WERI-Rb-1 (cell line): ENCODE measurements at regions not wholly inside any gene's neighbourhood (a gene's known extent, or its start where the extent isn't known, plus 50 kb on each side); places are given as distances from the start of the nearest gene placed in this dataset.

Experiments
- DNase-seq: peaks from one replicate; pipeline ENCODE4 v3.0.0-alpha.2; 2020
- H3K27ac ChIP-seq: fragments of 250-450 bp; sonication (Bioruptor Pico); 2 replicates; pipeline ENCODE4 v1.5.1; 2020; ENCODE audit warnings: mild to moderate bottlenecking, moderate library complexity
- H3K27me3 ChIP-seq: fragments of 250-450 bp; sonication (Bioruptor Pico); 2 replicates; pipeline ENCODE4 v1.5.1; 2021; ENCODE audit warnings: mild to moderate bottlenecking, low read depth, moderate library complexity; ENCODE audit not compliant: insufficient read depth, severe bottlenecking
- H3K36me3 ChIP-seq: fragments of 250-450 bp; sonication (Bioruptor Pico); 2 replicates; pipeline ENCODE4 v1.5.1; 2020; ENCODE audit warnings: mild to moderate bottlenecking, moderate library complexity
- H3K4me3 ChIP-seq: 2 replicates; pipeline ENCODE4 v1.5.1; 2011; ENCODE audit warnings: low read depth, mild to moderate bottlenecking, control low read depth, low read length
- H3K9me3 ChIP-seq: fragments of 250-450 bp; sonication (Bioruptor Pico); 2 replicates; pipeline ENCODE4 v1.5.1; 2021; ENCODE audit warnings: mild to moderate bottlenecking, moderate library complexity; ENCODE audit not compliant: severe bottlenecking
- TF ChIP-seq, protein P1 (sequence below): IDR thresholded peaks from 2 replicates; pipeline ENCODE4 v1.5.1; 2011; ENCODE audit warnings: low read depth, mild to moderate bottlenecking, control low read depth, inconsistent platforms, low read length

DNA sequence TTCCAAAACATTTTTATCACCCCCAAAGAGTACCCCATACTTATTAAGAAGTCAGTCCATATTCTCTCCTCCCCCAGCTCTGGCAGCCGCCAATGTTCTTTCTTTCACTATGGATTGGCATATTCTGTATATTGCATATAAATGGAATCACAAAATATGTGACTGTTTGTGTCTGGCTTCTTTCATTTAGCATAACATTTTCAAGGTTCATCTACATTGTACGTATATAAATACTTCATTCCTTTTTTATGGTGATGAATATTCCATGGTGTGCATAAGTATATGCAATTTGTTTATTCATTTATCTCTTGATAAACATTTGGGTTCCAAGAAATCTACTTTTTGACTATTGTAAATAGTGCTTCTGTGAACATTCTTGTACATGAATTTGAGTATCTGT, 653.1 kb downstream of the XPNPEP1 start:
- TF ChIP-seq, protein P1, sequence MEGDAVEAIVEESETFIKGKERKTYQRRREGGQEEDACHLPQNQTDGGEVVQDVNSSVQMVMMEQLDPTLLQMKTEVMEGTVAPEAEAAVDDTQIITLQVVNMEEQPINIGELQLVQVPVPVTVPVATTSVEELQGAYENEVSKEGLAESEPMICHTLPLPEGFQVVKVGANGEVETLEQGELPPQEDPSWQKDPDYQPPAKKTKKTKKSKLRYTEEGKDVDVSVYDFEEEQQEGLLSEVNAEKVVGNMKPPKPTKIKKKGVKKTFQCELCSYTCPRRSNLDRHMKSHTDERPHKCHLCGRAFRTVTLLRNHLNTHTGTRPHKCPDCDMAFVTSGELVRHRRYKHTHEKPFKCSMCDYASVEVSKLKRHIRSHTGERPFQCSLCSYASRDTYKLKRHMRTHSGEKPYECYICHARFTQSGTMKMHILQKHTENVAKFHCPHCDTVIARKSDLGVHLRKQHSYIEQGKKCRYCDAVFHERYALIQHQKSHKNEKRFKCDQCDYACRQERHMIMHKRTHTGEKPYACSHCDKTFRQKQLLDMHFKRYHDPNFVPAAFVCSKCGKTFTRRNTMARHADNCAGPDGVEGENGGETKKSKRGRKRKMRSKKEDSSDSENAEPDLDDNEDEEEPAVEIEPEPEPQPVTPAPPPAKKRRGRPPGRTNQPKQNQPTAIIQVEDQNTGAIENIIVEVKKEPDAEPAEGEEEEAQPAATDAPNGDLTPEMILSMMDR: no peak
- no peak for DNase-seq
- Histone ChIP-seq H3K27ac (no peak overlapping the region), H3K27me3 (no peaks in the 10 kb centered on the region), H3K36me3 (no peaks in the 10 kb centered on the region), H3K4me3 (no peak overlapping the region), H3K9me3 (no peaks in the 10 kb centered on the region)

GRCh38 chr10:109264004-109264403, 659.3 kb downstream of the XPNPEP1 start:
- no peaks in the 10 kb centered on the region for H3K27me3 ChIP-seq
- no peak for DNase-seq
- H3K36me3 ChIP-seq: no peaks in the 10 kb centered on the region
- no peak overlapping the region for H3K4me3 ChIP-seq
- H3K27ac ChIP-seq: no peak overlapping the region
- H3K9me3 ChIP-seq: no peaks in the 10 kb centered on the region
- TF ChIP-seq, protein P1: no peak

GRCh38 chr10:109261231-109261630, 662.1 kb downstream of the XPNPEP1 start:
- TF ChIP-seq, protein P1: no peak
- Histone ChIP-seq H3K9me3 (no peaks in the 10 kb centered on the region), H3K27me3 (no peaks in the 10 kb centered on the region), H3K4me3 (no peak overlapping the region), H3K27ac (no peak overlapping the region), H3K36me3 (no peaks in the 10 kb centered on the region)
- DNase-seq: no peak

DNA sequence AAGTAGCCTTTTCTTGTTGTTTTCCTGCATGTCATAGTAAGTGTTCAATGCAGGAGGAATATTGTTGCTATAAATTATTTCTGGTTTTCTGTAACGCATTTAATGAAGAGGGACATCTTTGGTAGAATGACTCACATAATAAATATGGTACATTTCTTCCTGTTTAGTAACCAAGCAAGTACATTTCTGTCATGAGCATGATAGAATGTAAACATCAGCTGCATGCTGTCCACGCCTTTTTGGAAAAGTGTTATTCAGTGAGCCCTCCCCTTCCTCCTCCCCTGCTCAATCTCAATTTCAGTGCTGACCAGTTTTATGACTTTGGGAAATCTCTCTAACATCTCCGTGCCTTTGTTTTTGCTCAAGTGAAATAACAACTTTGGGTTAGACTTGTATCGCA, 664.0 kb downstream of the XPNPEP1 start:
- TF ChIP-seq, protein P1: no peak
- DNase-seq: no peak
- no peaks in the 10 kb centered on the region for H3K9me3 ChIP-seq

GRCh38 chr10:109253306-109253705, 670.0 kb downstream of the XPNPEP1 start:
- H3K27ac ChIP-seq: no peak overlapping the region
- H3K9me3 ChIP-seq: no peaks in the 10 kb centered on the region
- no peak for DNase-seq
- no peak overlapping the region for H3K4me3 ChIP-seq
- TF ChIP-seq, protein P1: no peak
- no peaks in the 10 kb centered on the region for H3K36me3 ChIP-seq
- H3K27me3 ChIP-seq: no peaks in the 10 kb centered on the region

More for the DNA sequence above, 664.0 kb downstream of the XPNPEP1 start:
- Histone ChIP-seq H3K4me3 (no peak overlapping the region), H3K27me3 (no peaks in the 10 kb centered on the region), H3K27ac (no peak overlapping the region), H3K36me3 (no peaks in the 10 kb centered on the region)

GRCh38 chr10:109250152-109250551, 673.2 kb downstream of the XPNPEP1 start:
- Histone ChIP-seq H3K27me3 (no peaks in the 10 kb centered on the region), H3K9me3 (no peaks in the 10 kb centered on the region), H3K4me3 (no peak overlapping the region), H3K36me3 (no peaks in the 10 kb centered on the region), H3K27ac (no peak overlapping the region)
- no peak for DNase-seq
- TF ChIP-seq, protein P1: no peak
